Nephron progenitor cell (in vitro differentiated cells): ENCODE measurements at regions not wholly inside any gene's neighbourhood (a gene's known extent, or its start where the extent isn't known, plus 50 kb on each side); places are given as distances from the start of the nearest gene placed in this dataset.

Experiments
- DNase-seq: peaks from one replicate; pipeline ENCODE4 v3.0.0; 2021
- H3K27ac Mint-ChIP-seq: 2 replicates; pipeline ENCODE4 v1.8.0; 2021; ENCODE audit warnings: mild to moderate bottlenecking, moderate library complexity, mixed read lengths
- H3K27me3 Mint-ChIP-seq: 2 replicates; pipeline ENCODE4 v1.8.0; 2021; ENCODE audit warnings: mild to moderate bottlenecking, low read depth, mixed read lengths; ENCODE audit not compliant: poor library complexity
- H3K36me3 Mint-ChIP-seq: 2 replicates; pipeline ENCODE4 v1.8.0; 2021; ENCODE audit warnings: low read depth, mixed read lengths
- H3K4me1 Mint-ChIP-seq: 2 replicates; pipeline ENCODE4 v1.8.0; 2021; ENCODE audit warnings: mixed read lengths
- H3K4me3 Mint-ChIP-seq: 2 replicates; pipeline ENCODE4 v1.8.0; 2021; ENCODE audit warnings: mild to moderate bottlenecking, moderate library complexity, mixed read lengths
- H3K9me3 Mint-ChIP-seq: 2 replicates; pipeline ENCODE4 v1.8.0; 2021; ENCODE audit warnings: mild to moderate bottlenecking, moderate library complexity, mixed read lengths
- TF ChIP-seq, protein P1 (sequence below): fragments of 200-600 bp; sonication (generic); IDR thresholded peaks from 2 replicates; pipeline ENCODE4 v1.5.0; 2021; ENCODE audit warnings: antibody characterized with exemption

DNA sequence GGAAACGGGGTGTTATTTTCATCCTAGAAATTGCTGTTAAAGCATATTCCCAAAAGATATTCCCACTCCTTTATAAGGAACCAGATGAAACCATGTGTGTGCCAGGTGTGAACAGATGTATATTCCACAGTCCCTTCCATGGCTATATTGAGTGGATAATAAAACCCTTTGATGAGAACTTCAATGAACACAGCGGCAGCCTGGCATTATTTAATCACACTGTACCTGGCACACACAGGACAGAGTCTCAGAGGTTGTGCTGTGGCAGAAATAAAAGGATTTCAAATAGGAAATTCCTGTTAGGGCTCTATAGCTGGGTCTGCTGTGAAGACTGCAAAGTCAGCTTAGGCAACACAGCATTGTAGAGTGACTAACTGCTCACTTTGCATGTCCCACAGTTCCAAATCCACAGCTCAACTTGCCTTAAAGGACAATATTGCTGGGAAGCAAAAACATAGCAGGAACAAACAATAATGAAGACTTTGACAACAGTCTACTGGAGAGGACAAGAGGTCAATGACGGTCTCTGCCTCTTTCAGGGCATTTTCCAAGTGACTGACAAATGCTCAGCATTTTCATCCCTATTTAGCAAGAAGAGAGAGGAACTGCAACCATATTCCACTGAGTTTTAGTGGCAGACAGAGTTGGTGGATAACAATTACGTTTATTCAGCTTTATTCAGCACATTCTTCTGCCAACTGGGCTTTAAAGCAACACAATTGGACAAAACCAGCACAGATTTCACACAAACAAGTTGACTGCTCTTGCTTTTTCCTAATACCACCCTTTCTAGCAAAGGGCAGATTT, 255.7 kb upstream of the RGMB start:
- Mint-ChIP-seq H3K36me3 (no peaks in the 10 kb centered on the region), H3K4me1 (peaks cover 22% of the 10 kb centered on the region), H3K27ac (no peak overlapping the region), H3K27me3 (peaks cover 3% of the 10 kb centered on the region), H3K9me3 (no peaks in the 10 kb centered on the region), H3K4me3 (no peak overlapping the region)
- DNase-seq = no peak
- TF ChIP-seq, protein P1, sequence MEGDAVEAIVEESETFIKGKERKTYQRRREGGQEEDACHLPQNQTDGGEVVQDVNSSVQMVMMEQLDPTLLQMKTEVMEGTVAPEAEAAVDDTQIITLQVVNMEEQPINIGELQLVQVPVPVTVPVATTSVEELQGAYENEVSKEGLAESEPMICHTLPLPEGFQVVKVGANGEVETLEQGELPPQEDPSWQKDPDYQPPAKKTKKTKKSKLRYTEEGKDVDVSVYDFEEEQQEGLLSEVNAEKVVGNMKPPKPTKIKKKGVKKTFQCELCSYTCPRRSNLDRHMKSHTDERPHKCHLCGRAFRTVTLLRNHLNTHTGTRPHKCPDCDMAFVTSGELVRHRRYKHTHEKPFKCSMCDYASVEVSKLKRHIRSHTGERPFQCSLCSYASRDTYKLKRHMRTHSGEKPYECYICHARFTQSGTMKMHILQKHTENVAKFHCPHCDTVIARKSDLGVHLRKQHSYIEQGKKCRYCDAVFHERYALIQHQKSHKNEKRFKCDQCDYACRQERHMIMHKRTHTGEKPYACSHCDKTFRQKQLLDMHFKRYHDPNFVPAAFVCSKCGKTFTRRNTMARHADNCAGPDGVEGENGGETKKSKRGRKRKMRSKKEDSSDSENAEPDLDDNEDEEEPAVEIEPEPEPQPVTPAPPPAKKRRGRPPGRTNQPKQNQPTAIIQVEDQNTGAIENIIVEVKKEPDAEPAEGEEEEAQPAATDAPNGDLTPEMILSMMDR = no peak

DNA sequence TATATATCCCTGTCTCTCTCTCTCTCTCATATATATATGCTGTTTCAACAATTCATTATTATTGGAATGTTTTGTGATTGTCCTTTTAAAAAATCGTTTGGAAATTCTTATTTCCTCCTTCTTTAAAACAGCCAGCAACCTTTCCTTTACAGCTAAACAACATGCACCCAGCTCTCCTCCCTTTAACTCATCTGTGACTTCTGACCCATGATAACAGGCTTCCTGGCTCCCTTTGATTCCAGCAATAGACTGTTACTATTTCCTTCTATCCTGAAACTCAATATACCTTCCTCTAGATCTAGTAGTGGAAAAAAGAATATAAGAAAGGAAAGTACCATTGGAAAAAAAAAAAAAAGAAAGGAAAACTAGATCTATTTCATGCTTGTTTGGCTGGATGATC, 254.7 kb upstream of the RGMB start:
- TF ChIP-seq, protein P1 = no peak
- no peak overlapping the region for H3K4me3 Mint-ChIP-seq
- no peaks in the 10 kb centered on the region for H3K9me3 Mint-ChIP-seq
- no peaks in the 10 kb centered on the region for H3K36me3 Mint-ChIP-seq
- H3K4me1 Mint-ChIP-seq = peaks cover 14% of the 10 kb centered on the region
- no peak for DNase-seq
- peaks cover 2% of the 10 kb centered on the region for H3K27me3 Mint-ChIP-seq
- no peak overlapping the region for H3K27ac Mint-ChIP-seq

DNA sequence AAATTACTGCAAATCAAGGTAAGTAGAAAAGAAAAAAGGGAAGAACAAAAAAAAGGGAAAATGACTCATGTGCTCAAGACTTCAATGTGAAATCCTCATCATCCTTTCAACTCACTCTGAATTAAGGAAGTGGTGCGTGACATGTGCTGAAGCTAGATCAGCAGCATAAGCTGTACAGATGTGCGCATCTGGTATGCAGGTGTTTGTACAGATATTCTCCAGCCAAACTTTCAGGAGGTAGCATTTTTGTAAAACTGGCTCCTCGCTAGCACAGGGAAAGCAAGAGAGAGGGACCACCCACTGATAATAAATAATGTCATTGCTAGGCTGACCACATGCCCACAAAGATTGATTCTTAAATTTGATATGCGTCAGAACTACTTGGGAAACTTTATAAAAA, 253.9 kb upstream of the RGMB start:
- no peaks in the 10 kb centered on the region for H3K36me3 Mint-ChIP-seq
- no peaks in the 10 kb centered on the region for H3K27me3 Mint-ChIP-seq
- no peaks in the 10 kb centered on the region for H3K9me3 Mint-ChIP-seq
- TF ChIP-seq, protein P1 = no peak
- DNase-seq = no peak
- H3K27ac Mint-ChIP-seq = no peak overlapping the region
- H3K4me3 Mint-ChIP-seq = no peak overlapping the region
- peaks cover 11% of the 10 kb centered on the region for H3K4me1 Mint-ChIP-seq

DNA sequence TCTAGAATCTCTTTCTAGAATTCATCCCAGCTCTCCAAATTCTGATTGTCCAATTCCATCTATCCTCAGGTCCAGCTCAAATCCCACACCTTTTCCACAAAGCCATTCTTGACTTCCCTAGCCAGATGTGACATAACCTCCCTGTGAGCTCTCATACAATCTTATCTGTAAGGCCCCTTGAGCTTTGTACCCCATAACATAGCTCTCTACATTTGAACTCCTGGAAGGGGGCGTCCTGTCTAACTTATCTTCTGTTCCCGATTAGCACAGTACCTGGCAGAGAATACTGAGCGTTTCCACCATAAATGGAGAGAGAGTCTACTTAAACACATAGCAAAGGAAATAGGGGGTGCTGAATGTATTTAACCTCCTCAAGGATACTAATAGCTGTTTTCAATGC, 251.6 kb upstream of the RGMB start:
- Mint-ChIP-seq H3K4me1 (peaks cover 11% of the 10 kb centered on the region), H3K9me3 (no peaks in the 10 kb centered on the region), H3K27ac (no peak overlapping the region), H3K4me3 (no peak overlapping the region), H3K27me3 (no peaks in the 10 kb centered on the region), H3K36me3 (no peaks in the 10 kb centered on the region)
- TF ChIP-seq, protein P1 = no peak
- no peak for DNase-seq

DNA sequence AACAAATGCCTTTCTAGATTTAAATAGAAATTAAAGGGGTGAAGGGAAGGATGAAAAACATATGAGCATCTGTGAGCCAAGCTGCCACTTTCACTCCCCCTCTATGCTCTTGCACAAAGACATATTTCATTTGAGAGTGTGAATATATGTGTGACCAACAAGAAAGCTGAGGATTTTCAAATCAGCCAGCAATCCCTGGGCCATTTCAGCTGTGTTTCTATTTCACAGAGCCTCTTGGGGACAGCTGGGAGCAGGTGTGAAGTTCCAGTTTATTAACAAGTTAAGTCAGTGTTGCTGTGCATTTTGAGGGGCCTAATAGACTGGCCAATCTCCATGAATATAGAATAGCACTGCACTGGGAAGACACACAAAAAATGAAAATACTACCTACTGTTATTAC, 248.7 kb upstream of the RGMB start:
- Mint-ChIP-seq H3K4me3 (no peak overlapping the region), H3K27me3 (no peaks in the 10 kb centered on the region), H3K27ac (no peak overlapping the region), H3K4me1 (peaks cover 18% of the 10 kb centered on the region), H3K9me3 (no peaks in the 10 kb centered on the region), H3K36me3 (no peaks in the 10 kb centered on the region)
- DNase-seq = no peak
- TF ChIP-seq, protein P1 = no peak

DNA sequence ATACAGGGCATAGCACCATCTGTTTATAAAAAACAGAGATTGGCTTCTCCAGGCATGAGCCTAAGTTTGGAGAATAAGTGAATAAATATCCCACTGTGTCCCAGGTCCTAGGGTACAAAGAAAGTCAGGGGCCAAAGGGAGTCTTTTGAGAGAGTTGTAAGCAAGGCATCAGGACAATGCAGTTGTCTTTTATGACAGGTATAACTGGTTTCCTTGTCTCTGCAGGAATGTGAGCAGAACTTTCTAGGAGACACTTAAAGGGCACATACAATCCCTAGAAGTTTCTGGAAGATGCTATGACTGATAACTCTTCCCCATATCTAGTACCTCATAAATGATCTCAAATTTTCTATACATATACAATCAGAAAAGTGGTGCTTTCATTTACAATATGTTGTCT, 245.6 kb upstream of the RGMB start:
- DNase-seq = no peak
- Mint-ChIP-seq H3K27ac (no peak overlapping the region), H3K4me3 (no peak overlapping the region), H3K9me3 (no peaks in the 10 kb centered on the region), H3K36me3 (no peaks in the 10 kb centered on the region), H3K27me3 (no peaks in the 10 kb centered on the region), H3K4me1 (peaks cover 19% of the 10 kb centered on the region)
- TF ChIP-seq, protein P1 = no peak
